ENCODE measurements at regions not wholly inside any gene's neighbourhood (a gene's known extent, or its start where the extent isn't known, plus 50 kb on each side); places are given as distances from the start of the nearest gene placed in this dataset.

- TF ChIP-seq ZFX (IDR thresholded peaks at IDR 0.05): no peak
- no peak for TF ChIP-seq CTCF (conservative IDR thresholded peaks at IDR 0.05)
Observed at GRCh38 chr2:138871312-138871711, 91.1 kb upstream of the NXPH2 start.

GRCh38 chr2:138867341-138867740 is 87.2 kb upstream of the NXPH2 start:
- TF ChIP-seq CTCF (conservative IDR thresholded peaks at IDR 0.05) (no peak), ZFX (IDR thresholded peaks at IDR 0.05) (no peak)
- no peak overlapping the region for H3K27ac ChIP-seq

More at GRCh38 chr2:138871312-138871711, 91.1 kb upstream of the NXPH2 start:
- H3K27ac ChIP-seq: no peak overlapping the region

- H3K27ac ChIP-seq: no peak overlapping the region
- TF ChIP-seq CTCF (conservative IDR thresholded peaks at IDR 0.05) (no peak), ZFX (IDR thresholded peaks at IDR 0.05) (no peak)
Observed at GRCh38 chr2:138866797-138867196, 86.6 kb upstream of the NXPH2 start.

GRCh38 chr2:138853761-138854160 is 73.6 kb upstream of the NXPH2 start:
- H3K27ac ChIP-seq: no peak overlapping the region
- TF ChIP-seq CTCF (conservative IDR thresholded peaks at IDR 0.05) (no peak), ZFX (IDR thresholded peaks at IDR 0.05) (no peak)

- TF ChIP-seq ZFX (IDR thresholded peaks at IDR 0.05): no peak
- no peak for TF ChIP-seq CTCF (conservative IDR thresholded peaks at IDR 0.05)
Observed at GRCh38 chr2:138853296-138853695, 73.1 kb upstream of the NXPH2 start.

GRCh38 chr2:138846216-138846821 is 66.1 kb upstream of the NXPH2 start:
- TF ChIP-seq ZFX (IDR thresholded peaks at IDR 0.05): no peak
- TF ChIP-seq CTCF (conservative IDR thresholded peaks at IDR 0.05): peak; percentile 84
- no peak overlapping the region for H3K27ac ChIP-seq

More at GRCh38 chr2:138853296-138853695, 73.1 kb upstream of the NXPH2 start:
- H3K27ac ChIP-seq: no peak overlapping the region

- no peak overlapping the region for H3K27ac ChIP-seq
- TF ChIP-seq CTCF (conservative IDR thresholded peaks at IDR 0.05) (no peak), ZFX (IDR thresholded peaks at IDR 0.05) (no peak)
Observed at GRCh38 chr2:138842341-138842740, 62.2 kb upstream of the NXPH2 start.
